ENCODE measurements at regions not wholly inside any gene's neighbourhood (a gene's known extent, or its start where the extent isn't known, plus 50 kb on each side); places are given as distances from the start of the nearest gene placed in this dataset.

- no peak for DNase-seq (ENCODE audit: low read depth in 1 of 2, low spot score in 1 of 2)
- Histone ChIP-seq H3K27ac (replicated peaks) (no peak overlapping the region), H3K4me3 (replicated peaks; ENCODE audit: insufficient read depth, low read length) (no peak overlapping the region), H3K27me3 (ENCODE audit: insufficient read depth, poor library complexity, severe bottlenecking) (no peaks in the 10 kb centered on the region)
- TF ChIP-seq CTCF (IDR thresholded peaks at IDR 0.05; ENCODE audit: insufficient read depth, low read length) (no peak), GABPA (IDR thresholded peaks at IDR 0.05; ENCODE audit: low read depth) (no peak), SPI1 (IDR thresholded peaks at IDR 0.05; ENCODE audit: borderline replicate concordance, low read depth) (no peak), POLR2AphosphoS5 (IDR thresholded peaks at IDR 0.05; ENCODE audit: low read depth) (no peak)
- TF ChIP-seq, protein P1, sequence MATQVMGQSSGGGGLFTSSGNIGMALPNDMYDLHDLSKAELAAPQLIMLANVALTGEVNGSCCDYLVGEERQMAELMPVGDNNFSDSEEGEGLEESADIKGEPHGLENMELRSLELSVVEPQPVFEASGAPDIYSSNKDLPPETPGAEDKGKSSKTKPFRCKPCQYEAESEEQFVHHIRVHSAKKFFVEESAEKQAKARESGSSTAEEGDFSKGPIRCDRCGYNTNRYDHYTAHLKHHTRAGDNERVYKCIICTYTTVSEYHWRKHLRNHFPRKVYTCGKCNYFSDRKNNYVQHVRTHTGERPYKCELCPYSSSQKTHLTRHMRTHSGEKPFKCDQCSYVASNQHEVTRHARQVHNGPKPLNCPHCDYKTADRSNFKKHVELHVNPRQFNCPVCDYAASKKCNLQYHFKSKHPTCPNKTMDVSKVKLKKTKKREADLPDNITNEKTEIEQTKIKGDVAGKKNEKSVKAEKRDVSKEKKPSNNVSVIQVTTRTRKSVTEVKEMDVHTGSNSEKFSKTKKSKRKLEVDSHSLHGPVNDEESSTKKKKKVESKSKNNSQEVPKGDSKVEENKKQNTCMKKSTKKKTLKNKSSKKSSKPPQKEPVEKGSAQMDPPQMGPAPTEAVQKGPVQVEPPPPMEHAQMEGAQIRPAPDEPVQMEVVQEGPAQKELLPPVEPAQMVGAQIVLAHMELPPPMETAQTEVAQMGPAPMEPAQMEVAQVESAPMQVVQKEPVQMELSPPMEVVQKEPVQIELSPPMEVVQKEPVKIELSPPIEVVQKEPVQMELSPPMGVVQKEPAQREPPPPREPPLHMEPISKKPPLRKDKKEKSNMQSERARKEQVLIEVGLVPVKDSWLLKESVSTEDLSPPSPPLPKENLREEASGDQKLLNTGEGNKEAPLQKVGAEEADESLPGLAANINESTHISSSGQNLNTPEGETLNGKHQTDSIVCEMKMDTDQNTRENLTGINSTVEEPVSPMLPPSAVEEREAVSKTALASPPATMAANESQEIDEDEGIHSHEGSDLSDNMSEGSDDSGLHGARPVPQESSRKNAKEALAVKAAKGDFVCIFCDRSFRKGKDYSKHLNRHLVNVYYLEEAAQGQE (IDR thresholded peaks at IDR 0.05; ENCODE audit: insufficient replicate concordance, low read depth), result no peak
Observed at GRCh38 chr15:62488387-62488786, 323.3 kb upstream of the C2CD4B start.

DNA sequence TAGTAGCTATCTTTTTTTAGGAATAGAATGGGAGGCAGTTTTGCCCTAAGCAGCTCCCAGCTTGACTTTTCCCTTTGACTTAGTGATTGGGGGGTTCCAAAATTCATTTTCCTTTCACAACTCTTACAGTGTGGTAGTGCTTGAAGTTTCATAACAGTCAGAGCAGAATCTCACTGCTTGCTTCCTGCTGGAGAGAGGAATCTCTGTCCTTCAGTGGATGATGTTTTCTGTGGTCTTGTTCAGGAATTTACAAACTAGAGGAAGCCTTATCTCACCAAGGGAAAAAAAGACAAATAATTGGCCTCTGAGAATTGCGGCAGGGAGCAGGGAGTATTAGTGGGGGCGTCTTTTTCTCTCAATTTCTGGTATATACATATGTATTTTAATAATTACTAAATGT, 326.6 kb upstream of the C2CD4B start:
- TF ChIP-seq, protein P1 (IDR thresholded peaks at IDR 0.05; ENCODE audit: insufficient replicate concordance, low read depth), result no peak
- TF ChIP-seq POLR2AphosphoS5 (IDR thresholded peaks at IDR 0.05; ENCODE audit: low read depth) (no peak), SPI1 (IDR thresholded peaks at IDR 0.05; ENCODE audit: borderline replicate concordance, low read depth) (no peak), GABPA (IDR thresholded peaks at IDR 0.05; ENCODE audit: low read depth) (no peak), CTCF (IDR thresholded peaks at IDR 0.05; ENCODE audit: insufficient read depth, low read length) (no peak)
- no peak for DNase-seq (ENCODE audit: low read depth in 1 of 2, low spot score in 1 of 2)
- no peaks in the 10 kb centered on the region for H3K27me3 ChIP-seq (ENCODE audit: insufficient read depth, poor library complexity, severe bottlenecking)
- no peak overlapping the region for H3K4me3 ChIP-seq (replicated peaks; ENCODE audit: insufficient read depth, low read length)
- H3K27ac ChIP-seq (replicated peaks), result no peak overlapping the region

DNA sequence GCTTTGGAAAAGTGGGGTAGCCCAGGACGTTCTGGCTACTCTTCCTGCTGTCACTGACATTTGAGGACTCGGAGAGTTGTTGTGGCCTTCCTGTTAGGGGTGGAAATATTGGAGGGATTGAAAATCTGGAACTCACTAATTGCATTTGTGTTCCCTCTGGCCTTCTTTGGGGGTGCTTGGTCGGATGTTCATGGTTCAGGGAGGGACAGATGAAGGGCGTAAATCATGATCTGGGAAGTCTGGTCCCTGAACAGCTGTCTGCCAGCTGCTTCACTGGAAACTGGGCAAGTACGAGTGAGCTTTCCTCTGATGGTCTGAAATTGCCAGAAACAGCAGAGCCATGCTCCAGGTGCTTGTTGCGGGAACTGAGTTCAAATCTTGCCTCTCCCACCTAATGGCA, 327.8 kb upstream of the C2CD4B start:
- TF ChIP-seq, protein P1 (IDR thresholded peaks at IDR 0.05; ENCODE audit: insufficient replicate concordance, low read depth), result no peak
- TF ChIP-seq SPI1 (IDR thresholded peaks at IDR 0.05; ENCODE audit: borderline replicate concordance, low read depth) (no peak), POLR2AphosphoS5 (IDR thresholded peaks at IDR 0.05; ENCODE audit: low read depth) (no peak), GABPA (IDR thresholded peaks at IDR 0.05; ENCODE audit: low read depth) (no peak), CTCF (IDR thresholded peaks at IDR 0.05; ENCODE audit: insufficient read depth, low read length) (no peak)
- no peak for DNase-seq (ENCODE audit: low read depth in 1 of 2, low spot score in 1 of 2)
- no peak overlapping the region for H3K27ac ChIP-seq (replicated peaks)
- H3K27me3 ChIP-seq (ENCODE audit: insufficient read depth, poor library complexity, severe bottlenecking), result no peaks in the 10 kb centered on the region
- no peak overlapping the region for H3K4me3 ChIP-seq (replicated peaks; ENCODE audit: insufficient read depth, low read length)
